Prostate gland (tissue), 2 donors: ENCODE measurements at regions not wholly inside any gene's neighbourhood (a gene's known extent, or its start where the extent isn't known, plus 50 kb on each side); places are given as distances from the start of the nearest gene placed in this dataset.

ENCODE experiments used
- DNase-seq: peaks from one replicate; pipeline ENCODE4 v3.0.0-alpha.2; 2019; ENCODE audit warnings: low spot score
- H3K27ac ChIP-seq, 2 donors: fragments of 200-600 bp; sonication (generic); 2 replicates each; pipeline ENCODE4 v1.5.1; 2017 to 2019
- H3K27me3 ChIP-seq: fragments of 200-600 bp; sonication (generic); replicated peaks from 2 replicates; pipeline ENCODE4 v1.5.1; 2019; ENCODE audit not compliant: insufficient read depth
- H3K36me3 ChIP-seq, 2 donors: fragments of 200-600 bp; sonication (generic); 1 replicate in 1 of 2; 2 replicates in 1 of 2; pipeline versions ENCODE4 v1.5.1 to v1.8.1; 2017 to 2019
- H3K4me1 ChIP-seq: fragments of 200-600 bp; sonication (generic); replicated peaks from 2 replicates; pipeline ENCODE4 v1.5.1; 2019
- H3K4me3 ChIP-seq, 2 donors: fragments of 200-600 bp; sonication (generic); 2 replicates each; pipeline ENCODE4 v1.5.1; 2017 to 2019
- H3K9me3 ChIP-seq: fragments of 200-600 bp; sonication (generic); 2 replicates; pipeline ENCODE4 v1.5.1; 2017
- POLR2A ChIP-seq: fragments of 450-650 bp; IDR thresholded peaks from one replicate; pipeline ENCODE4 v1.6.1; 2016; ENCODE audit warnings: antibody characterized with exemption, mild to moderate bottlenecking
- POLR2AphosphoS5 ChIP-seq: sonication (generic); formaldehyde crosslinking; IDR thresholded peaks from one replicate; pipeline ENCODE4 v1.6.1; 2017; ENCODE audit warnings: antibody characterized with exemption
- WGBS: methylation state at CpG from one replicate; pipeline ENCODE4 v1.1.5; 2018; 5-methylcytosine and 5-hydroxymethylcytosine counted together
- intact Hi-C: fragments of 100-400 bp; cut with DNase I; formaldehyde crosslinking; loops from one replicate; pipeline ENCODE4 v1.14.2; 2022
- TF ChIP-seq, protein P1 (sequence below), 4 experiments: fragments of 200-600 bp in 2 of 4; fragments of 450-650 bp in 2 of 4; sonication (generic) in 2 of 4; IDR thresholded peaks; 1 replicate in 3 of 4; 2 replicates in 1 of 4; pipeline ENCODE4 v1.5.1; 2016 to 2019; ENCODE audit warnings: antibody characterized with exemption in 4 of 4, mild to moderate bottlenecking in 2 of 4, moderate library complexity in 2 of 4

DNA sequence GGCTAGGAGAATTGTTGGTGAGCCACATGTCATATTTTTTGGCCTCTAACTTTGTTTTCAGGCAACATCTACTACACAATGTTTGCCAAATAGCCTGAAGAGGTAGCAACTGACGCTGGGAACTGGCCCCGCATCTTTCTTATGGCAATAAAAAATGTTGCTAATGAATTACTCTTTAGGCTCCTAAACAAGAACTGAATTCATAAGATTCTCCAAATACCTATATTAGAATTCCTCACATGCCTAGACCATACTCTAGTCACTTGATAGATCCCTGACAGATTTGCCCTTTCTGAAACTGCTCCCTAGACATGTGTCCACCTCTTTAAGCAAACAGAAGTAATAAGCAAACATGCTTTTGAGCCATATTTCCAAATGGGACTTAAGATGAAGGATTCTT, 209.0 kb upstream of the ATXN7L3B start:
- H3K27ac ChIP-seq: no peak overlapping the region
- H3K4me1 ChIP-seq: no peaks in the 10 kb centered on the region
- TF ChIP-seq, protein P1, sequence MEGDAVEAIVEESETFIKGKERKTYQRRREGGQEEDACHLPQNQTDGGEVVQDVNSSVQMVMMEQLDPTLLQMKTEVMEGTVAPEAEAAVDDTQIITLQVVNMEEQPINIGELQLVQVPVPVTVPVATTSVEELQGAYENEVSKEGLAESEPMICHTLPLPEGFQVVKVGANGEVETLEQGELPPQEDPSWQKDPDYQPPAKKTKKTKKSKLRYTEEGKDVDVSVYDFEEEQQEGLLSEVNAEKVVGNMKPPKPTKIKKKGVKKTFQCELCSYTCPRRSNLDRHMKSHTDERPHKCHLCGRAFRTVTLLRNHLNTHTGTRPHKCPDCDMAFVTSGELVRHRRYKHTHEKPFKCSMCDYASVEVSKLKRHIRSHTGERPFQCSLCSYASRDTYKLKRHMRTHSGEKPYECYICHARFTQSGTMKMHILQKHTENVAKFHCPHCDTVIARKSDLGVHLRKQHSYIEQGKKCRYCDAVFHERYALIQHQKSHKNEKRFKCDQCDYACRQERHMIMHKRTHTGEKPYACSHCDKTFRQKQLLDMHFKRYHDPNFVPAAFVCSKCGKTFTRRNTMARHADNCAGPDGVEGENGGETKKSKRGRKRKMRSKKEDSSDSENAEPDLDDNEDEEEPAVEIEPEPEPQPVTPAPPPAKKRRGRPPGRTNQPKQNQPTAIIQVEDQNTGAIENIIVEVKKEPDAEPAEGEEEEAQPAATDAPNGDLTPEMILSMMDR (IDR thresholded peaks at IDR 0.05): no peak
- TF ChIP-seq POLR2AphosphoS5: no peak
- DNase-seq: no peak
- intact Hi-C loops: no loop called here
- H3K4me3 ChIP-seq: no peak overlapping the region
- no peaks in the 10 kb centered on the region for H3K27me3 ChIP-seq
- 44% methylated on average over 2 of the region's 2 CpGs for WGBS
- no peaks in the 10 kb centered on the region for H3K9me3 ChIP-seq
- no peaks in the 10 kb centered on the region for H3K36me3 ChIP-seq

GRCh38 chr12:74334780-74335179, 202.9 kb upstream of the ATXN7L3B start:
- no peaks in the 10 kb centered on the region for H3K9me3 ChIP-seq
- no peaks in the 10 kb centered on the region for H3K36me3 ChIP-seq
- H3K27ac ChIP-seq: no peak overlapping the region
- no peak overlapping the region for H3K4me3 ChIP-seq
- intact Hi-C loops: no loop called here
- DNase-seq: no peak
- H3K27me3 ChIP-seq: no peaks in the 10 kb centered on the region
- TF ChIP-seq, protein P1 (IDR thresholded peaks at IDR 0.05): no peak
- TF ChIP-seq POLR2AphosphoS5 (no peak), POLR2A (no peak)
- H3K4me1 ChIP-seq: no peaks in the 10 kb centered on the region

- TF ChIP-seq POLR2A: no peak
- TF ChIP-seq, protein P1 (IDR thresholded peaks at IDR 0.05): no peak
- TF ChIP-seq POLR2AphosphoS5: no peak
- no peak for DNase-seq
- Histone ChIP-seq H3K4me1 (no peaks in the 10 kb centered on the region), H3K36me3 (no peaks in the 10 kb centered on the region), H3K27me3 (no peaks in the 10 kb centered on the region), H3K27ac (no peak overlapping the region), H3K4me3 (no peak overlapping the region), H3K9me3 (no peaks in the 10 kb centered on the region)
- 52% methylated on average over 1 of the region's 1 CpG for WGBS
- intact Hi-C loops: no loop called here
Measured at GRCh38 chr12:74337951-74338350, 199.7 kb upstream of the ATXN7L3B start.

DNA sequence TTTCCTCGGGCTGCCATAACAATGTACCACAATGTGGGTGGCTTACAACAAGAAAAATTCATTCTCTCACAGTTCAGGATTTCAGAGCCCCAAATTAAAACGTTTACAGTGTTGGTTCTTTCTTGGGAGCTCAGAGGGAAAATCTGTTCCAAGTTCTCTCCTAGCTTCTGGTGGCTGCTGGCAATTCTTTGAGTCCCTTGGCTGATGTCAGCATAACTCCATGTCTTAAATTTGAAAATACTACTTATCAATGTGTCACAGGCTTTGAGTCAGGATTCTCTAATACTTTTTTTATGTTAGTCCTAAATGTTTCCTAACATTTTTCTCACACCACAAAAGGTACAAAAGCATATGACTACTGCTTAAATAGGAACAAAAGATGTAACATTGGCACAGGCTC, 198.4 kb upstream of the ATXN7L3B start:
- intact Hi-C loops: no loop called here
- H3K36me3 ChIP-seq: no peaks in the 10 kb centered on the region
- no peaks in the 10 kb centered on the region for H3K4me1 ChIP-seq
- H3K9me3 ChIP-seq: no peaks in the 10 kb centered on the region
- DNase-seq: no peak
- H3K27ac ChIP-seq: no peak overlapping the region
- TF ChIP-seq POLR2AphosphoS5 (no peak), POLR2A (no peak)
- TF ChIP-seq, protein P1 (IDR thresholded peaks at IDR 0.05): no peak
- WGBS: 27% methylated on average over 2 of the region's 2 CpGs
- H3K27me3 ChIP-seq: no peaks in the 10 kb centered on the region
- no peak overlapping the region for H3K4me3 ChIP-seq

DNA sequence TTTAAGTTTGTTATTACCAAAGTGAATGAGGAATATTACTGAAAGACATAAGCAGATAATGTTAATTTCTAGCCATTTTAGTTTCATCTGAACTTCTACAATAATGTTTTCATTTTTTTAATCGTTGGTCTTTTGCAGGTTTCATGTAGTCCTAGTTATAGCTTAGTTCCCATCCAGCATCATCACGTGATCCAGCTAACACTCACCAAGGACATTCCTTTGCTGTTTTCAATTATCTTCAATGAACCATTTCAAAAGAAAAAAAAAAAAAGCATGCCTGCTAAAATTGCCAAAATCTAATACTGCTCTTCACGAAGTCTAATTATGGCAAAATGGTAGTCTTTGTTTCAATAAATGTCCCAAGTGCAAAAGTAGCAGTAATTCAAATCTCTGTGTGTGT, 187.7 kb upstream of the ATXN7L3B start:
- no peaks in the 10 kb centered on the region for H3K27me3 ChIP-seq
- no peak overlapping the region for H3K27ac ChIP-seq
- 53% methylated on average over 3 of the region's 3 CpGs for WGBS
- H3K4me1 ChIP-seq: no peaks in the 10 kb centered on the region
- no peaks in the 10 kb centered on the region for H3K36me3 ChIP-seq
- intact Hi-C loops: no loop called here
- H3K9me3 ChIP-seq: no peaks in the 10 kb centered on the region
- no peak for DNase-seq
- H3K4me3 ChIP-seq: no peak overlapping the region
- no peak for TF ChIP-seq POLR2A
- TF ChIP-seq, protein P1 (IDR thresholded peaks at IDR 0.05): no peak
